ENCODE measurements at regions not wholly inside any gene's neighbourhood (a gene's known extent, or its start where the extent isn't known, plus 50 kb on each side); places are given as distances from the start of the nearest gene placed in this dataset.
"Not testable (repeated sequence)": the region's sequence is repeated elsewhere in the genome, so short reads cannot be mapped to it uniquely, and the experiment has no call there.

DNA sequence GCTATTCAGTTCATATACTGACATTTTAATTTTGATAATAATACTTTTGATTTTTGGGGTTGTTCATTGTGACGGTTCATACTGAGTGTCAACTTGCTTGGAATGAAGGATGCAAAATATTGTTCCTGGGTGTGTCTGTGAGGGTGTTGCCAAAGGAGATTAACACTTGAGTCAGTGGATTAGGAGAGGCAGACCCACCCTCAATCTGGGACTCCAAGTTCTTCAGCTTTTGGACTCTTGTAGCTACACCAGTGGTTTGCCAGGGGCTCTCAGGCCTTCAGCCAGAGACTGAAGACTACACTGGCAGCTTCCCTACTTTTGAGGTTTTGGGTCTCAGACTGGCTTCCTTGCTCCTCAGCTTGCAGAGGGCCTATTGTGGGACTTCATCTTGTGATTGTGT, 242.2 kb downstream of the SATB1 start:
- not testable (repeated sequence) for TF ChIP-seq POLR2AphosphoS5, POLR2A (IDR thresholded peaks at IDR 0.05)
- TF ChIP-seq, protein P1, sequence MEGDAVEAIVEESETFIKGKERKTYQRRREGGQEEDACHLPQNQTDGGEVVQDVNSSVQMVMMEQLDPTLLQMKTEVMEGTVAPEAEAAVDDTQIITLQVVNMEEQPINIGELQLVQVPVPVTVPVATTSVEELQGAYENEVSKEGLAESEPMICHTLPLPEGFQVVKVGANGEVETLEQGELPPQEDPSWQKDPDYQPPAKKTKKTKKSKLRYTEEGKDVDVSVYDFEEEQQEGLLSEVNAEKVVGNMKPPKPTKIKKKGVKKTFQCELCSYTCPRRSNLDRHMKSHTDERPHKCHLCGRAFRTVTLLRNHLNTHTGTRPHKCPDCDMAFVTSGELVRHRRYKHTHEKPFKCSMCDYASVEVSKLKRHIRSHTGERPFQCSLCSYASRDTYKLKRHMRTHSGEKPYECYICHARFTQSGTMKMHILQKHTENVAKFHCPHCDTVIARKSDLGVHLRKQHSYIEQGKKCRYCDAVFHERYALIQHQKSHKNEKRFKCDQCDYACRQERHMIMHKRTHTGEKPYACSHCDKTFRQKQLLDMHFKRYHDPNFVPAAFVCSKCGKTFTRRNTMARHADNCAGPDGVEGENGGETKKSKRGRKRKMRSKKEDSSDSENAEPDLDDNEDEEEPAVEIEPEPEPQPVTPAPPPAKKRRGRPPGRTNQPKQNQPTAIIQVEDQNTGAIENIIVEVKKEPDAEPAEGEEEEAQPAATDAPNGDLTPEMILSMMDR (IDR thresholded peaks at IDR 0.05): not testable (repeated sequence)

Measured in stomach (tissue), 4 donors.